ENCODE measurements at regions not wholly inside any gene's neighbourhood (a gene's known extent, or its start where the extent isn't known, plus 50 kb on each side); places are given as distances from the start of the nearest gene placed in this dataset.
A peak's percentile ranks its signal among the peaks of the same experiment; 100 is the strongest.
"Not testable (repeated sequence)": the region's sequence is repeated elsewhere in the genome, so short reads cannot be mapped to it uniquely, and the experiment has no call there.

GRCh38 chr10:3346851-3347250 is 174.3 kb upstream of the PITRM1 start:
- no peak for DNase-seq (ENCODE audit: low read depth)

GRCh38 chr10:3342771-3343170 is 170.2 kb upstream of the PITRM1 start:
- no peak for DNase-seq (ENCODE audit: low read depth)

GRCh38 chr10:3340127-3340730 is 167.6 kb upstream of the PITRM1 start:
- DNase-seq (ENCODE audit: low read depth), result no peak

GRCh38 chr10:3339531-3339950 is 167.0 kb upstream of the PITRM1 start:
- DNase-seq (ENCODE audit: low read depth), result peak; percentile 73

DNA sequence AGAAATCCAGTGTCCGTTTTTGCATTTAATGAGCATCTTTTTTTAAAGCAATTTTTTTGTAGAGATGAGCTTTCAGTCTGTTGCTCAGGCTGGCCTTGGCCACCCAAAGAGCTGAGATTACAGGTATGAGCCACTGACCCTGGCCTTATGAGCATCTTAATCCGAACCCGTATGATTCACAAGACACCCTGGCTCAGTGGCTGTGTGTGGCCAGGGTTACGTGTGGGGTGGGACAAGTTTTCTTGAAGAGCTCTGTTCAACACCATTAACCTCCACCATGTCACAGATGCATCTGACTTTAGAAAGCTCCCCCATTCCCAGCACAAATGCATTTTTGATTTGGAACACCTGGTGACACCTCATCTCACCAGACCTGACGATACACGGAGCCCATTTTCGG is 166.5 kb upstream of the PITRM1 start:
- DNase-seq (ENCODE audit: low read depth), result no peak

DNA sequence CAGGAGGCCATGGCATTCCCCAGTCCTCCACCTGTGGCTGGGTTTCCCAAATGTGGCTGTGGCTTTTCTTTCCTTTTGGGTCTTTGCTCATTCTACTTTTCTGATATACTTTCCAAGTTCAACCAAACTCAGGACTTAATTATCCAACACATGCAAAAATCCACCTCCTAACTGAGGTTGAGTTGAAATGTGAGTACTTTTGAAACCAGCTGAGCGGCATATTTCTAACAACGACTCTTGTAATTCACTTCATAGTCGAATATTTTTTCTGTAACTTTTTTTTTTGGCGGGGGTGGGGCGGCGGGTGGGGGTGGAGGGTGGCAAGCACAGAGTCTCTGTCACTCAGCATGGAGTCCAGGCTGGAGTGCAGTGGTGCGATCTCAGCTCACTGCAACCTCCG is 165.2 kb upstream of the PITRM1 start:
- DNase-seq (ENCODE audit: low read depth), result no peak

GRCh38 chr10:3336673-3337293 is 164.2 kb upstream of the PITRM1 start:
- no peak for DNase-seq (ENCODE audit: low read depth)

DNA sequence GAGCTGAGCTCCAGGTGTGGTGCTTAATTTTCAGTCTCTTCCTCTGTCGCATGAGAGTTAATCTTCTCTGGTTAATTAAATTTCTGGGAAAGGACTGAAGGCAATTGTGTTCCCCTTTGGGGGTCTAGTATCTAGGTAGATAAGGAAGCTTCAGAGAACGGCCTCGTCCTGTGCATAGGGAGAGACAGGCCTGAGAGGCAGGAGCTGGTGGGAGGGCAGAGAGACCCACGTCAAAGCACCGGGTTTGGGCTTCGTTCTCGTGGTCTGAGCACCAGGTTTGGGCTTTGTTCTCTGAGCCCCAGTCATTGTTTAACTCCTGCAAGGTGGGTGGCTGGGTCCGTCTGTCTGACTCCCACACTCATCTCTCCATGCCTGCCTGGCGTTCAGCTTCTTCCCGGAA is 160.8 kb upstream of the PITRM1 start:
- DNase-seq (ENCODE audit: low read depth), result no peak

- DNase-seq (ENCODE audit: low read depth), result no peak
These were observed 159.2 kb upstream of the PITRM1 start for GRCh38 chr10:3331690-3332230.

DNA sequence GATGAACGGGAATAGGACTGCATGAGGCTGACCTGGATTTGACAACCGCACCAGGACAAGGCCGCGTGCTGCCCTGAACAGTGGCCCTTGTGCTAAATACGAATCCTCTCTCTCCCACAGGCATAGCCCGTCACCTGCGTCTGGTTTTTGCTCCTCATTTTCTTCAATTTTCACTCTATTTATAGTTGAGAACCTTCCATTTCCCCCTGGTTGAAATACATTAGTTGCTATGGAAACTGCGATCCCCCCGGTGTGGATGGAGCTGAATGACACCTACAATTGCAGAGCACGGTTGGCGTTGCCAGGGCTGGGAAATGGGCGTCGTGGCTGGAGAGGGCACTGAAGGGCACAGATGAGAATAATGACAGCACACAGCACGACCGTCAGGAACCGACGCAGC is 158.6 kb upstream of the PITRM1 start:
- no peak for DNase-seq (ENCODE audit: low read depth)

- peak; percentile 77 for DNase-seq (ENCODE audit: low read depth)
These were observed 158.1 kb upstream of the PITRM1 start for GRCh38 chr10:3330663-3331062.

- DNase-seq (ENCODE audit: low read depth), result no peak
These were observed 153.6 kb upstream of the PITRM1 start for GRCh38 chr10:3325954-3326750.

DNA sequence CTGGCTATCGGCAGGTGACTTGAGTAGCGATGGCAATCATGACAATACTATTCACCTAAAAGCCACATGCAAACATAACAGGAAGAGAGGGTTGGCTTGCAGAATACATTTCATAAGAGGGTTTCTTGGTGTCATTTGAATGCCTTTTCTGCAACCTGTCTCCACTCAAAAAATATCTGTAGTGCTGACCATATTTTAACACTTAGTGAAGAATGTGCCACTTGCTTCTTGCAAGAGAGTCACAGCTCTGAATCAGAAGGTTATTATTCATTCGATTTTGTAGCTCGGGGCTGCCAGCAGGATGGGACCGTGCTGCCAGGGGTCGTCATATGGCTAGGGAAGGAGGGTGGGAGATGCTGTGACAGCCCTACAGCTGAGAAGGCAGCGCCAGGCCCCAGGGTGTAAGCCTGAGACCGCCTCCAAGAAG is 152.0 kb upstream of the PITRM1 start:
- DNase-seq (ENCODE audit: low read depth), result peak; percentile 21

DNA sequence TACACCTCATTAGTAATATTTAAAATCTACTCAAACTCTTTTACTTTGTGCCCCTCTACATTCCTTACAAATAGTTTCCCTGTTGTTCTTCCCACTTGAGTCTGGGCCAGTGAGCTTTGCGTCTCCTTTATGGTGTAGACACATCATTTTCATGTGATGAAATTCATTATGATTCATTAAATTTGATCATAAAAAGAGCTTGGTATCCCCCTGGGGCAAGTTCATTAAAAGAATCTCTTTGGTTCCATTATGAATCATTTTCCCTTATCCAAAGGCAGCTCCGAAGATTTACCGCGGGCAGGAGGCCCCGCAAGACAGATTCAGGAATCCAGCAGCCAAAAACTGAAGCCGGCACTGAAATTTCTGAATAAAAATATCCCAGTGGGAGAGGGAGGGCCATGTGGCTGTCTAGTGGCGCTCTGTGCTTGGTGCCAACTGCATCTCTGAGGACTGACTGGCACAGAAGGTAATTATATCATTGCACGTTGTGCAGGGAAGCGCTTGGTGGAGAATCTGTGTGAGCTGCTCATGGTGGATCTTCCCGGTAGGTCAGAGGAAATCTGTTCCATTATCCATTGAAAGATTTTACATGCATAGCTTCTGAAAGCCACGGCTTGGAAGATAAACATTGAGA is 151.4 kb upstream of the PITRM1 start:
- peak; percentile 90 for DNase-seq (ENCODE audit: low read depth)

GRCh38 chr10:3321123-3321522 is 148.5 kb upstream of the PITRM1 start:
- no peak for DNase-seq (ENCODE audit: low read depth)

DNA sequence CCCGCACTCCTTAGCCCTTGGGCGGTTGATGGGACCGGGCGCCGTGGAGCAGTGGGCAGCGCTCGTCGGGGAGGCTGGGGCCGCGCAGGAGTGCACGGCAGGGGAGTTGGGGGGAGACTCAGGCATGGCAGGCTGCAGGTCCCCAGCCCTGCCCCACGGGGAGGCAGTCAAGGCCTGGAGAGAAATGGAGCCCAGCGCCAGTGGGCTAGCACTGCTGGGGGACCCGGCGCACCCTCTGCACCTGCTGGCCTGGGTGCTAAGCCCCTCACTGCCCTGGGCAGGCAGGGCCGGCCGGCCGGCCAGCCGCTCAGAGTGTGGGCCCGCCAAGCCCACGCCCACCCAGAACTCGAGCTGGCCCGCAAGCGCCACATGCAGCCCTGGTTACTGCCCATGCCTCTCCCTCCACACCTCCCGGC is 147.2 kb upstream of the PITRM1 start:
- no peak for DNase-seq (ENCODE audit: low read depth)

DNA sequence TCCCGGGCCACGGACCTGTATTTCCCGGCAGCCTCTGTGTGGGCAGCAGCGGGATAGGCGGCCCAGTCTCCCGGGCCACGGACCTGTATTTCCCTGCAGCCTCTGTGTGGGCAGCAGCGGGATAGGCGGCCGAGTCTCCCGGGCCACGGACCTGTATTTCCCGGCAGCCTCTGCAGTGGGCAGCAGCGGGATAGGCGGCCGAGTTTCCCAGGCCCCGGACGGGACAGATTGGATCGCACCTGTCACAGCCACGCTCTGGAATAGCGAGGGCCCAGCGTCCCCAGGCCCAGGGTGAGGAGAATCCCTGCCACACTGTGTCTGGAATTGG is 145.9 kb upstream of the PITRM1 start:
- DNase-seq (ENCODE audit: low read depth), result not testable (repeated sequence)

DNA sequence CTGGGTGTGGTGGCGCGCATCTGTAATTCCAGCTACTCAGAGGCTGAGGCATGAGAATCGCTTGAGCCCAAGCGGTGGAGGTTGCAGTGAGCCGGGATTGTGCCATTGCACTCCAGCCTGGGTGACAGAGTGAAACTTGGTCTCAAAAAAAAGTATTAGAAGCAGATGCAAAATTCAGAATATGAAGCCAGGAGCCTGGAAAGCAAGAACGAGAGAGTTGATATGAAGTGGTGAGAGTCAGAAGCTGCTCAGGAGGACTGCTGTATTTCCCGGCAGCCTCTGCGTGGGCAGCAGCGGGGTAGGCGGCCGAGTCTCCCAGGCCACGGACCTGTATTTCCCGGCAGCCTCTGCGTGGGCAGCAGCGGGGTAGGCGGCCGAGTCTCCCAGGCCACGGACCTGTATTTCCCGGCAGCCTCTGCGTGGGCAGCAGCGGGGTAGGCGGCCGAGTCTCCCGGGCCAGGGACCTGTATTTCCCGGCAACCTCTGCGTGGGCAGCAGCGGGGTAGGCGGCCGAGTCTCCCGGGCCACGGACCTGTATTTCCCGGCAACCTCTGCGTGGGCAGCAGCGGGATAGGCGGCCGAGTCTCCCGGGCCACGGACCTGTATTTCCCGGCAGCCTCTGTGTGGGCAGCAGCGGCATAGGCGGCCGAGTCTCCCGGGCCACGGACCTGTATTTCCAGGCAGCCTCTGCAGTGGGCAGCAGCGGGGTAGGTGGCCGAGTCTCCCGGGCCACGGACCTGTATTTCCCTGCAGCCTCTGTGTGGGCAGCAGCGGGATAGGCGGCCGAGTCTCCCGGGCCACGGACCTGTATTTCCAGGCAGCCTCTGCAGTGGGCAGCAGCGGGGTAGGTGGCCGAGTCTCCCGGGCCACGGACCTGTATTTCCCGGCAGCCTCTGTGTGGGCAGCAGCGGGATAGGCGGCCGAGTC is 145.2 kb upstream of the PITRM1 start:
- DNase-seq (ENCODE audit: low read depth), result not testable (repeated sequence)

DNA sequence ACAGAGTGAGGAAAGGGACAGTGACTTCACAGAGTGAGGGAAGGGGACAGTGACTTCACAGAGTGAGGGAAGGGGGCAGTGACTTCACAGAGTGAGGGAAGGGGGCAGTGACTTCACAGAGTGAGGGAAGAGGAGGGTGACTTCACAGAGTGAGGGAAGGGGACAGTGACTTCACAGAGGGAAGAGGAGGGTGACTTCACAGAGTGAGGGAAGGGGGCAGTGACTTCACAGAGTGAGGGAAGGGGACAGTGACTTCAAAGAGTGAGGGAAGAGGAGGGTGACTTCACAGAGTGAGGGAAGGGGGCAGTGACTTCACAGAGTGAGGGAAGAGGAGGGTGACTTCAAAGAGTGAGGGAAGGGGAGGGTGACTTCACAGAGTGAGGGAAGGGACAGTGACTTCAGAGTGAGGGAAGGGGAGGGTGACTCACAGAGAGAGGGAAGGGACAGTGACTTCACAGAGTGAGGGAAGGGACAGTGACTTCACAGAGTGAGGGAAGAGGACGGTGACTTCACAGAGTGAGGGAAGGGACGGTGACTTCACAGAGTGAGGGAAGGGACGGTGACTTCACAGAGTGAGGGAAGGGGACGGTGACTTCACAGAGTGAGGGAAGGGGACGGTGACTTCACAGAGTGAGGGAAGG is 142.0 kb upstream of the PITRM1 start:
- not testable (repeated sequence) for DNase-seq (ENCODE audit: low read depth)

- DNase-seq (ENCODE audit: low read depth), result peak; percentile 76
These were observed 141.3 kb upstream of the PITRM1 start for GRCh38 chr10:3313784-3314444.
